ENCODE measurements at regions not wholly inside any gene's neighbourhood (a gene's known extent, or its start where the extent isn't known, plus 50 kb on each side); places are given as distances from the start of the nearest gene placed in this dataset.

DNA sequence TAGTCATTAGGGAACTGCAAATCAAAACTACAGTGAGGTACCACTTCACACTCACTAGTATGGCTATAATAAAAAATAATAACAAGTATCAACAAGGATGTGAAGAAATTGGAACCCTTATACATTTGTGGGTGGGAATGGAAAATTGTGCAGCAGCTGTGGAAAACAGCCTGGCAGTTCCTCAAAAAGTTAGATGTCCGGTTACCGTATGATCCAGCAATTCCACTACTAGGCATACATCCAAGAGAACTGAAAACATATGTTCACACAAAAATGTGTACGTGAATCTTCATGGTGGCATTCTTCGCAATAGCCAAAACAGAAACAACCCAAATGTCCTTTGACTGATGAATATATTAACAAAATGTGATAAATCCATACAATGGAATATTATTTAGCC lies 187.9 kb upstream of the LYSMD4 start:
- peaks cover 0 to 3% (median under 1%) of the 10 kb centered on the region in 4 donors for H3K4me1 ChIP-seq (ENCODE audit: control insufficient read depth in 4 of 4, insufficient read depth in 4 of 4, low read length in 3 of 4)
- WGBS: 81% methylated on average over 4 of the region's 4 CpGs

DNA sequence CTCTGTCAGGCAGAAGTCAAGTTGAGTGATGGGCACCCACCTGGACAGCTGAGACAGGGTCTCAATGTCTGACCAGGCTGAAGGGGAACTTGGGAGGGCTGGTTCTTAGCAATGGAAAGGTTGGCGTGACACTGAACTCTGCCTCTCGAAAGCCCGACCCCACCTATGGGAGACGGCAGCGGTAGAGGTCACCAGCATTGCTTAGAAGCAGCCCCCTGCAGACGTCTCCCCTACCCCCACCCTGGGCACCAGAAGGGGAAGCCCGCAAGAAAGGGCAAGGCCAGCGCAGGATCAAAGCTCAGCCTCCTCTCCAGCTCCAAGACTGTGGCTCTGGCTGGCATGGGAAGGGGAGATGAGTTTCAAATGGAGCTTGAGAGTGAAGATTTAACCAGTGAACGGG lies 184.8 kb upstream of the LYSMD4 start:
- Histone ChIP-seq H3K27ac (ENCODE audit: low read depth in 1 of 2, low read length in 2 of 2) (no peak overlapping the region), H3K9me3 (ENCODE audit: control insufficient read depth in 4 of 4, low read length in 3 of 4) (no peaks in the 10 kb centered on the region), H3K27me3 (ENCODE audit: control insufficient read depth in 4 of 4, insufficient read depth in 4 of 4, low read length in 3 of 4) (no peaks in the 10 kb centered on the region), H3K4me1 (ENCODE audit: control insufficient read depth in 4 of 4, insufficient read depth in 4 of 4, low read length in 3 of 4) (no peaks in the 10 kb centered on the region), H3K4me3 (ENCODE audit: low read depth in 1 of 3, low read length in 3 of 3) (no peak overlapping the region), H3K9ac (ENCODE audit: low read depth in 1 of 2, low read length in 2 of 2) (no peak overlapping the region), H3K36me3 (ENCODE audit: control insufficient read depth in 4 of 4, insufficient read depth in 3 of 4, low read depth in 1 of 4, low read length in 3 of 4) (no peaks in the 10 kb centered on the region)
- no peak for DNase-seq (ENCODE audit: low spot score)
- TF ChIP-seq YY1 (IDR thresholded peaks at IDR 0.05) (no peak), FOXA2 (IDR thresholded peaks at IDR 0.05) (no peak), JUND (IDR thresholded peaks at IDR 0.05) (no peak), RXRA (IDR thresholded peaks at IDR 0.05) (no peak)
- TF ChIP-seq, protein P1, sequence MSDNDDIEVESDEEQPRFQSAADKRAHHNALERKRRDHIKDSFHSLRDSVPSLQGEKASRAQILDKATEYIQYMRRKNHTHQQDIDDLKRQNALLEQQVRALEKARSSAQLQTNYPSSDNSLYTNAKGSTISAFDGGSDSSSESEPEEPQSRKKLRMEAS (IDR thresholded peaks at IDR 0.05): no peak
- WGBS: 85% methylated on average over 9 of the region's 9 CpGs

More for the DNA sequence above, 187.9 kb upstream of the LYSMD4 start:
- TF ChIP-seq, protein P2, sequence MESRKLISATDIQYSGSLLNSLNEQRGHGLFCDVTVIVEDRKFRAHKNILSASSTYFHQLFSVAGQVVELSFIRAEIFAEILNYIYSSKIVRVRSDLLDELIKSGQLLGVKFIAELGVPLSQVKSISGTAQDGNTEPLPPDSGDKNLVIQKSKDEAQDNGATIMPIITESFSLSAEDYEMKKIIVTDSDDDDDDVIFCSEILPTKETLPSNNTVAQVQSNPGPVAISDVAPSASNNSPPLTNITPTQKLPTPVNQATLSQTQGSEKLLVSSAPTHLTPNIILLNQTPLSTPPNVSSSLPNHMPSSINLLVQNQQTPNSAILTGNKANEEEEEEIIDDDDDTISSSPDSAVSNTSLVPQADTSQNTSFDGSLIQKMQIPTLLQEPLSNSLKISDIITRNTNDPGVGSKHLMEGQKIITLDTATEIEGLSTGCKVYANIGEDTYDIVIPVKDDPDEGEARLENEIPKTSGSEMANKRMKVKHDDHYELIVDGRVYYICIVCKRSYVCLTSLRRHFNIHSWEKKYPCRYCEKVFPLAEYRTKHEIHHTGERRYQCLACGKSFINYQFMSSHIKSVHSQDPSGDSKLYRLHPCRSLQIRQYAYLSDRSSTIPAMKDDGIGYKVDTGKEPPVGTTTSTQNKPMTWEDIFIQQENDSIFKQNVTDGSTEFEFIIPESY (IDR thresholded peaks at IDR 0.05): no peak
- TF ChIP-seq HNF4G (IDR thresholded peaks at IDR 0.05): no peak
- TF ChIP-seq HNF4A (conservative IDR thresholded peaks at IDR 0.05): no peak
- no peak for TF ChIP-seq GABPA (IDR thresholded peaks at IDR 0.05 in 1 of 2, conservative IDR thresholded peaks at IDR 0.05 in 1 of 2)
- no peak for TF ChIP-seq RAD21 (IDR thresholded peaks at IDR 0.05)
- TF ChIP-seq, protein P3, sequence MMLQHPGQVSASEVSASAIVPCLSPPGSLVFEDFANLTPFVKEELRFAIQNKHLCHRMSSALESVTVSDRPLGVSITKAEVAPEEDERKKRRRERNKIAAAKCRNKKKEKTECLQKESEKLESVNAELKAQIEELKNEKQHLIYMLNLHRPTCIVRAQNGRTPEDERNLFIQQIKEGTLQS (IDR thresholded peaks at IDR 0.05): no peak
- TF ChIP-seq, protein P4, sequence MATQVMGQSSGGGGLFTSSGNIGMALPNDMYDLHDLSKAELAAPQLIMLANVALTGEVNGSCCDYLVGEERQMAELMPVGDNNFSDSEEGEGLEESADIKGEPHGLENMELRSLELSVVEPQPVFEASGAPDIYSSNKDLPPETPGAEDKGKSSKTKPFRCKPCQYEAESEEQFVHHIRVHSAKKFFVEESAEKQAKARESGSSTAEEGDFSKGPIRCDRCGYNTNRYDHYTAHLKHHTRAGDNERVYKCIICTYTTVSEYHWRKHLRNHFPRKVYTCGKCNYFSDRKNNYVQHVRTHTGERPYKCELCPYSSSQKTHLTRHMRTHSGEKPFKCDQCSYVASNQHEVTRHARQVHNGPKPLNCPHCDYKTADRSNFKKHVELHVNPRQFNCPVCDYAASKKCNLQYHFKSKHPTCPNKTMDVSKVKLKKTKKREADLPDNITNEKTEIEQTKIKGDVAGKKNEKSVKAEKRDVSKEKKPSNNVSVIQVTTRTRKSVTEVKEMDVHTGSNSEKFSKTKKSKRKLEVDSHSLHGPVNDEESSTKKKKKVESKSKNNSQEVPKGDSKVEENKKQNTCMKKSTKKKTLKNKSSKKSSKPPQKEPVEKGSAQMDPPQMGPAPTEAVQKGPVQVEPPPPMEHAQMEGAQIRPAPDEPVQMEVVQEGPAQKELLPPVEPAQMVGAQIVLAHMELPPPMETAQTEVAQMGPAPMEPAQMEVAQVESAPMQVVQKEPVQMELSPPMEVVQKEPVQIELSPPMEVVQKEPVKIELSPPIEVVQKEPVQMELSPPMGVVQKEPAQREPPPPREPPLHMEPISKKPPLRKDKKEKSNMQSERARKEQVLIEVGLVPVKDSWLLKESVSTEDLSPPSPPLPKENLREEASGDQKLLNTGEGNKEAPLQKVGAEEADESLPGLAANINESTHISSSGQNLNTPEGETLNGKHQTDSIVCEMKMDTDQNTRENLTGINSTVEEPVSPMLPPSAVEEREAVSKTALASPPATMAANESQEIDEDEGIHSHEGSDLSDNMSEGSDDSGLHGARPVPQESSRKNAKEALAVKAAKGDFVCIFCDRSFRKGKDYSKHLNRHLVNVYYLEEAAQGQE (IDR thresholded peaks at IDR 0.05): no peak
- no peak for TF ChIP-seq FOXA2 (IDR thresholded peaks at IDR 0.05)
- TF ChIP-seq, protein P5, sequence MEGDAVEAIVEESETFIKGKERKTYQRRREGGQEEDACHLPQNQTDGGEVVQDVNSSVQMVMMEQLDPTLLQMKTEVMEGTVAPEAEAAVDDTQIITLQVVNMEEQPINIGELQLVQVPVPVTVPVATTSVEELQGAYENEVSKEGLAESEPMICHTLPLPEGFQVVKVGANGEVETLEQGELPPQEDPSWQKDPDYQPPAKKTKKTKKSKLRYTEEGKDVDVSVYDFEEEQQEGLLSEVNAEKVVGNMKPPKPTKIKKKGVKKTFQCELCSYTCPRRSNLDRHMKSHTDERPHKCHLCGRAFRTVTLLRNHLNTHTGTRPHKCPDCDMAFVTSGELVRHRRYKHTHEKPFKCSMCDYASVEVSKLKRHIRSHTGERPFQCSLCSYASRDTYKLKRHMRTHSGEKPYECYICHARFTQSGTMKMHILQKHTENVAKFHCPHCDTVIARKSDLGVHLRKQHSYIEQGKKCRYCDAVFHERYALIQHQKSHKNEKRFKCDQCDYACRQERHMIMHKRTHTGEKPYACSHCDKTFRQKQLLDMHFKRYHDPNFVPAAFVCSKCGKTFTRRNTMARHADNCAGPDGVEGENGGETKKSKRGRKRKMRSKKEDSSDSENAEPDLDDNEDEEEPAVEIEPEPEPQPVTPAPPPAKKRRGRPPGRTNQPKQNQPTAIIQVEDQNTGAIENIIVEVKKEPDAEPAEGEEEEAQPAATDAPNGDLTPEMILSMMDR (IDR thresholded peaks at IDR 0.05; ENCODE audit: low read depth, low read length, missing input control): no peak
- no peak for TF ChIP-seq NR2F2 (IDR thresholded peaks at IDR 0.05)
- Histone ChIP-seq H3K4me3 (ENCODE audit: low read depth in 1 of 3, low read length in 3 of 3) (no peak overlapping the region), H3K36me3 (ENCODE audit: control insufficient read depth in 4 of 4, insufficient read depth in 3 of 4, low read depth in 1 of 4, low read length in 3 of 4) (no peaks in the 10 kb centered on the region), H3K27ac (ENCODE audit: low read depth in 1 of 2, low read length in 2 of 2) (no peak overlapping the region), H3K9ac (ENCODE audit: low read depth in 1 of 2, low read length in 2 of 2) (no peak overlapping the region), H3K9me3 (ENCODE audit: control insufficient read depth in 4 of 4, low read length in 3 of 4) (no peaks in the 10 kb centered on the region), H3K27me3 (ENCODE audit: control insufficient read depth in 4 of 4, insufficient read depth in 4 of 4, low read length in 3 of 4) (no peaks in the 10 kb centered on the region)
- no peak for DNase-seq (ENCODE audit: low spot score)

All from liver (tissue), 8 donors.